Adrenal gland (tissue), 9 donors: ENCODE measurements at regions not wholly inside any gene's neighbourhood (a gene's known extent, or its start where the extent isn't known, plus 50 kb on each side); places are given as distances from the start of the nearest gene placed in this dataset.

Experiments
- DNase-seq, 7 donors: peaks; one replicate each; pipeline ENCODE4 v3.0.0-alpha.2; 2019 to 2020
- H3K27ac ChIP-seq, 5 donors: fragments of 200-600 bp; sonication (generic) in 4 of 5; 1 replicate in 3 of 5; 2 replicates in 2 of 5; pipeline versions ENCODE4 v1.5.1 to v1.8.0; 2016 to 2020; ENCODE audit warnings: mild to moderate bottlenecking in 1 of 5
- H3K27me3 ChIP-seq: fragments of 200-600 bp; 2 replicates; pipeline ENCODE4 v1.8.0; 2021
- H3K36me3 ChIP-seq, 2 donors: fragments of 200-600 bp; replicated peaks in 1 of 2; 1 replicate in 1 of 2; 2 replicates in 1 of 2; pipeline versions ENCODE4 v1.5.1 to v1.8.0; 2018 to 2022
- H3K4me1 ChIP-seq, 2 donors: fragments of 200-600 bp; replicated peaks in 1 of 2; 1 replicate in 1 of 2; 2 replicates in 1 of 2; pipeline versions ENCODE4 v1.5.1 to v1.8.0; 2018 to 2021
- H3K4me3 ChIP-seq, 4 donors: fragments of 200-600 bp; sonication (generic) in 3 of 4; one replicate each; pipeline ENCODE4 v1.5.1; 2016 to 2018
- H3K9me3 ChIP-seq, 3 donors: fragments of 200-600 bp; sonication (generic) in 1 of 3; replicated peaks in 1 of 3; 1 replicate in 2 of 3; 2 replicates in 1 of 3; pipeline versions ENCODE4 v1.5.1 to v1.8.0; 2016 to 2021
- CTCF ChIP-seq, 6 experiments: fragments of 450-650 bp in 4 of 6; fragments of 200-600 bp in 2 of 6; sonication (generic) in 1 of 6; IDR thresholded peaks; 1 replicate in 5 of 6; 2 replicates in 1 of 6; pipeline versions ENCODE4 v1.5.1 to v1.8.0; 2016 to 2021; ENCODE audit warnings: antibody characterized with exemption in 6 of 6, mild to moderate bottlenecking in 2 of 6, moderate library complexity in 1 of 6
- POLR2A ChIP-seq, 2 donors: fragments of 450-650 bp; IDR thresholded peaks; one replicate each; pipeline ENCODE4 v1.6.1; 2017; ENCODE audit warnings: antibody characterized with exemption in 2 of 2, mild to moderate bottlenecking in 2 of 2, moderate library complexity in 1 of 2
- WGBS, 4 donors: extraction: QIAGEN DNeasy Blood & Tissue Kit in 2 of 4; methylation state at CpG; one replicate each; pipeline versions ENCODE4 v1.1.5 to v1.1.7; 2013 to 2017; 5-methylcytosine and 5-hydroxymethylcytosine counted together
- intact Hi-C, 2 donors: fragments of 100-400 bp; cut with DNase I; formaldehyde crosslinking; loops; one replicate each; pipeline versions ENCODE4 v1.14.1 to v1.15.0; 2022 to 2023
- donor health status: healthy with polysubstance abuse.
- donor health status: Bipolar disorder and iron deficiency.
- donor health status: DM: yes; HTN: yes; CAD: no.
- donor health status: DM: no; HTN: no; CAD: no.
- donor health status: DM: no; HTN: no; CAD: no.

- TF ChIP-seq CTCF (IDR thresholded peaks at IDR 0.05) (no peak), POLR2A (IDR thresholded peaks at IDR 0.05) (no peak)
- no peaks in the 10 kb centered on the region for H3K36me3 ChIP-seq
- no peaks in the 10 kb centered on the region for H3K4me1 ChIP-seq
- DNase-seq = no peak
- no peak overlapping the region for H3K27ac ChIP-seq
- WGBS, 4 donors = 94 to 98% (median 95%) methylated on average over 2 to 3 of the region's 3 CpGs
- no peaks in the 10 kb centered on the region for H3K9me3 ChIP-seq
- intact Hi-C loops = no loop called here
- H3K27me3 ChIP-seq = no peaks in the 10 kb centered on the region
- H3K4me3 ChIP-seq = no peak overlapping the region
Measured at GRCh38 chr13:99642841-99643240, 141.6 kb downstream of the TM9SF2 start.

DNA sequence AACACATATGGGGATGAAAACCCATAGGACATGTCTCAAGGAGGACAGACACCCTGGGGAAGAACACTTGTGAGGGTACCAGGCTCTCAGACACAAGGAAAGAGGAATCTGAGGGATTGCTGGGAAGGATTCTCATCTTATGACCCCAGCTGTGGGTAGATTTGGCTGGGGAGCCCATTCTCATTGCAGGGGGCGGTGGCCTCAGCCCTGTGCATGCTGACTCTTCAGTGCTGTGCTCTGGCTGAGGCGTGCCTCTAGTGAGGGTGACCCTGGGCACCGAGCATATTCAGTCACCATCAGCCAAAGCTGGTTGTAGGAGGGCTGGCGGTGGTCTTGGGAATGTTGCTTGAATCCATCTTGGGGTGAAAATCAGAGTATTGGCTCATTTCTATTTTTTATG lies 140.7 kb downstream of the TM9SF2 start:
- 91 to 95% (median 94%) methylated on average over 4 of the region's 4 CpGs; no CpG with 5 or more reads in 1 of the 4 donors for WGBS, 4 donors
- no peak for DNase-seq
- Histone ChIP-seq H3K27ac (no peak overlapping the region), H3K4me1 (no peaks in the 10 kb centered on the region), H3K27me3 (no peaks in the 10 kb centered on the region), H3K4me3 (no peak overlapping the region), H3K36me3 (no peaks in the 10 kb centered on the region), H3K9me3 (no peaks in the 10 kb centered on the region)
- intact Hi-C loops = no loop called here
- TF ChIP-seq CTCF (IDR thresholded peaks at IDR 0.05) (no peak), POLR2A (IDR thresholded peaks at IDR 0.05) (no peak)

- Histone ChIP-seq H3K36me3 (no peaks in the 10 kb centered on the region), H3K27ac (no peak overlapping the region), H3K27me3 (no peaks in the 10 kb centered on the region), H3K9me3 (no peaks in the 10 kb centered on the region), H3K4me1 (no peaks in the 10 kb centered on the region), H3K4me3 (no peak overlapping the region)
- intact Hi-C loops = no loop called here
- no peak for DNase-seq
- WGBS, 4 donors = 83 to 91% (median 88%) methylated on average over 3 of the region's 3 CpGs
- no peak for TF ChIP-seq POLR2A (IDR thresholded peaks at IDR 0.05)
- TF ChIP-seq CTCF (IDR thresholded peaks at IDR 0.05) = no peak
Measured at GRCh38 chr13:99640260-99640659, 139.0 kb downstream of the TM9SF2 start.

DNA sequence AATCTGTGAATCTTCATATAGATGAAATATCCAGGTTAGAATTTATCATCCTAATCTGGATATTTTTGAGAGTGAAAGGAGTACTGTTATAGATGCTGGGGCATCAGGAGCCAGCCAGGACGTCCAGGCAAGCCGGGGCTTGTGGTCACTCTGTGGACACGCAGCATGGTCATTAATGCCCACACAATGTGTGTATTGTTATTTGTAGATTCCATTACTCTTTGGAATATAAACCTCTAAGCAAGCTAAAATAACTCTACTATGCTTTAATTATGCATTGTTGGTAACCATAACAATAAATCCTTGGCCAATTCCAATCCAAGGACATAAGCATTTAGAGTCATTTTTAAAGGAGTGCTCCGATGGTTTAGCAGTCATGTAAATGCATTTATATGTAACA lies 137.9 kb downstream of the TM9SF2 start:
- TF ChIP-seq POLR2A (IDR thresholded peaks at IDR 0.05) = no peak
- no peak for TF ChIP-seq CTCF (IDR thresholded peaks at IDR 0.05)
- 84 to 90% (median 87%) methylated on average over 4 of the region's 4 CpGs for WGBS, 4 donors
- intact Hi-C loops = no loop called here

More for the DNA sequence above, 137.9 kb downstream of the TM9SF2 start:
- no peaks in the 10 kb centered on the region for H3K9me3 ChIP-seq
- no peaks in the 10 kb centered on the region for H3K4me1 ChIP-seq
- H3K4me3 ChIP-seq = no peak overlapping the region
- no peak for DNase-seq
- no peak overlapping the region for H3K27ac ChIP-seq
- no peaks in the 10 kb centered on the region for H3K27me3 ChIP-seq
- H3K36me3 ChIP-seq = no peaks in the 10 kb centered on the region
